Kidney capillary endothelial cell (primary cell): ENCODE measurements at regions not wholly inside any gene's neighbourhood (a gene's known extent, or its start where the extent isn't known, plus 50 kb on each side); places are given as distances from the start of the nearest gene placed in this dataset.
"Not testable (repeated sequence)": the region's sequence is repeated elsewhere in the genome, so short reads cannot be mapped to it uniquely, and the experiment has no call there.

Experiments used
- DNase-seq: peaks from one replicate; pipeline ENCODE4 v3.0.0-alpha.2; 2018; ENCODE audit warnings: low spot score

- DNase-seq, result no peak
Observed at GRCh38 chr3:134106580-134106979, 76.9 kb upstream of the SLCO2A1 start.

DNA sequence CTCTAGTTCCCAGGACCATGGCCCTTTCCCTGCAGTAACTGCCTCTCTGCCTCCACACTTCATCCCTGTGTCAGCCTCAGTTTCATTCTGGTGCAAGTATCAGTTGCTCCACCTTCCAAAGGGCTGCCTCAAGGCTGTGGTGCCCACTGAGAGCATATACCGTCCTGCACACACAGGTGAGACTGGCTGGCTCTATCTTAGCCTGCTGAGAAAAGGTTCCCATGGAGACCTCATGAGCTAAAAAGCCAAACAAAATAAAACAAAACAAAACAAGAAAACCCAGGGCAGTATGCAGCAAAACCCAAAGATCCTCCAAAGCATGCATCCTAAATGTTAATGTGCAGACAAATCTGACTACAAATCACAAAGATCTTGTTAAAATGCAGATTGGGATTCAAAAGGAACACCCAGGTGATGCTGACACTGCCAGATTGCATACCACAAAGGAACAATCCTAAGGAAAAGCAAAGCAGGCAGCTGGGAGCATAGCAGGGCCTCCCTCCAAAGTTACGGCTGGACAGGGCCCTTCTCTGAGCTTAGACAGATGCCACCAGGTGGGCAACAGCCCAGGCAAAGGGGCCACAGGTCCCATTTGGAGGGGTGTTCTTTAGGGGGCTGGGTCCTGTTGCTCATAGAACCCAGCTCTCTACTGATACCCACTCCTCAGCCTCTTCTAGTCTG, 76.3 kb upstream of the SLCO2A1 start:
- no peak for DNase-seq

DNA sequence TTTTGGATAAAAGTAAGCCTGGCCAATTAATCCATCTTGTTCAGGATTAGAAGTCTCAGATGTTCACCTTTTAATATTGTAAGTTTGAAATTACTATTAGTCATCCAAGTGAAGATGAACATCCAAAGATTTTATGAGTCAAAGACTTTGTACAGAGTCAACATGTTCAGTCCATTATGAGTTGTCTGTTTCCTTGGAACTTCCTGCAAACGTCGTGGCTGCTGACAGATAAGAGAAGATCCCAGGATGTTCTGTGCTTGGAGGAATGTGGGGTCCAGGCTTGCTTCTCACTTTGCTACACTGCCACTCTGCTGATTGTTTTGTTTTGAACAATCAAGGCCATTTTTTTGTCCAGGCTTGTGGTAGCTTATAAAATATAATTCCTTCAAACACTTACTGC, 74.3 kb upstream of the SLCO2A1 start:
- DNase-seq, result peak; percentile 36

- no peak for DNase-seq
Observed at GRCh38 chr3:134103470-134103869, 73.7 kb upstream of the SLCO2A1 start.

DNA sequence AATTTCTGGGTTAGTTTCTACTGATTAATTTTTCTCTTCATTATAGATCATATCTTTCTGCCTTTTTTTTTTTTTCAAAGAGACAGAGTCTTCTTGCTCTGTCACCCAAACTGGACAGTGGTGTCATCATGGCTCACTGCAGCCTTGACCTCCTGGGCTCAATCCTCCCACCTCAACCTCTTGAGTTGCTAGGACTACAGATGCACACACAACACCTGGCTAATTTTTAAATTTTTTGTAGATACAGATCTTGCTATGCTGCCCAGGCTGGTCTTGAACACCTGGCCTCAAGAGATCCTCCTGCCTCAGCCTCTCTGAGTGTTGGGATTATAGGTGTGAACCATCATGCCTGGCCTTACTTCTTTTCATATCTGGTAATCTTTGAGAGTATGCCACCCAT, 73.3 kb upstream of the SLCO2A1 start:
- DNase-seq, result no peak

DNA sequence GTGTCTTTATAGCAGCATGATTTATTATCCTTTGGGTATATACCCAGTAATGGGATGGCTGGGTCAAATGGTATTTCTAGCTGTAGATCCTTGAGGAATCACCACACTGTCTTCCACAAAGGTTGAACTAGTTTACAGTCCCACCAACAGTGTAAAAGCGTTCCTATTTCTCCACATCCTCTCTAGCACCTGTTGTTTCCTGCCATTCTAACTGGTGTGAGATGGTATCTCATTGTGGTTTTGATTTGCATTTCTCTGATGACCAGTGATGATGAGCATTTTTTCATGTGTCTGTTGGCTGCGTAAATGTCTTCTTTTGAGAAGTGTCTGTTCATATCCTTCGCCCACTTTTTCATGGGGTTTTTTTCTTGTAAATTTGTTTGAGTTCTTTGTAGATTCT, 66.5 kb upstream of the SLCO2A1 start:
- DNase-seq, result not testable (repeated sequence)

DNA sequence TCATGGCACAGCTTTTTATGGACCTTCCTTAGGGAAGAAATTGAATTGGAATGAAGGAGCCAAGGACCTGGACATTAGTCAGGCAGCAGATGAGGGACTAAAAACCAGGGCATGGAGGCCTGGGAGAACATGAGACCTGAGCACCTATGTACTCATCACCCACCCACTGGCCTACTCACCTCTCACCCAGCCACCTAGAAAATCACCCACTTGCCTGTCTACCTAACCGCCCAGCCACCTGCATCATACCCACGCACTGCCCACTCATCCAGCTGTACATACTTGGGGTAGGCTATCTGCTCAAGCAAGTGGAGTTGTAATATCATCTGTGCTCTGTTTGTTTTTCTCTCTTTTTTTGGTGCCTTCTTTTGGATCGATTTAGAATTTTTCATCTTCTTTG, 65.3 kb upstream of the SLCO2A1 start:
- DNase-seq, result no peak

GRCh38 chr3:134094491-134094890, 64.8 kb upstream of the SLCO2A1 start:
- DNase-seq, result no peak

DNA sequence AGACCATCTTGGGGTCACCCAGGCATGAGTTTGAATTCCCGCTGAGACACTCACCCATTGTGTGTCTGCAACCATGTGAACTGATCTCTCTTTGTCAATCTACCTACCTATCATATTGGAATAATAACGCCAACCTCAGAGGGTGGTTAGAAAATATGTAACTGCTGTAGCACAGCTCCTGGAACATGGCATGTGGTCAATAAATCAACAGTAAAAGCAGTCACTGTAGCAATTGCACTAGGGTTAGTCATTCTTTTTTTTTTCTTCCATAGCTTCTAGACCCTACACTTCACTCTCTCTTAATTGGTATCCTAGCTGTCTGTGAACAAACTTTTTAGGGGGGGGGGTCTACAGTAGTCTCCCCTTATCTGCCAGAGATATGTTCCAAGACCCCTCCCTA, 64.2 kb upstream of the SLCO2A1 start:
- DNase-seq, result no peak

DNA sequence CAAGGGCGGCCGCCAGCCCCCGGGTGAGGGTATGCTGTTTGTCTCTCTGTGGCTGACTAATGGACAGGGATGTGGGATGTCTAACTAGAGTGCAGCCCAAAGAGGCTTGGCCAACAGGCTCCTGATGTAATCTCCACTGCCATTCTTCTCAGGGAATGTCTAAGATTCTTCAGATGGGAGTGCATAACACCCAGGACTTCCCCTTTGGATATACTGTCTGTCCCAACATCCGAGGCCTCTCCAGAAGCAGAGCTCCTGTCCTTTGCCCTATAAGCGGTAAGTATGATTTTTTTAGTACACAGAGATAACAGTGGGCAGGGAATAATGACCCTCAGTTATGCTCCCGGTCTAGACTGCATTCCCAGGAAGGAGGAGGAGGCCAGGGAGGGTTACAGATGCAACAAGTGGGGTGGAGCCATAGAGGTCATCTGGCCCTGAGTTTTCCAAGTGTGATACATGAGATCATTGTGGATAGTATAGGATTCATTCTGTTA, 62.5 kb upstream of the SLCO2A1 start:
- no peak for DNase-seq

DNA sequence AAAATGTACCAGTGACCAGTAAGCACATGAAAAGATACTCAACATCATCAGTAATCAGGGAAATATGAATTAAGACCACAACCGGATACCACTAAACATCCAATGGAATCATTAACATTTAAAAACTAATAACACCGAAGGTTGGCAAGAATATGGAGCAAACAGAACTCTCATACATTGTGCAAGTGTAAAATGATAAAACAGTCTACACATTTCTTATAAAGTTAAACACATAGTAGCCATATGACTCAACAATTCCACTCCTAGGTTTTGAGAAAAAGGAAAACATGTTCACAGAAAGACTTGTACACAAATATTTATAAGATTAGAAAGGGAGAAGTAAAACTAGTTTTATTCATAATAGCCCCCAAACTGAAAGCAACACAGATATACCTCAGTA, 60.3 kb upstream of the SLCO2A1 start:
- DNase-seq, result no peak

- no peak for DNase-seq
Observed at GRCh38 chr3:134087060-134087974, 57.6 kb upstream of the SLCO2A1 start.

DNA sequence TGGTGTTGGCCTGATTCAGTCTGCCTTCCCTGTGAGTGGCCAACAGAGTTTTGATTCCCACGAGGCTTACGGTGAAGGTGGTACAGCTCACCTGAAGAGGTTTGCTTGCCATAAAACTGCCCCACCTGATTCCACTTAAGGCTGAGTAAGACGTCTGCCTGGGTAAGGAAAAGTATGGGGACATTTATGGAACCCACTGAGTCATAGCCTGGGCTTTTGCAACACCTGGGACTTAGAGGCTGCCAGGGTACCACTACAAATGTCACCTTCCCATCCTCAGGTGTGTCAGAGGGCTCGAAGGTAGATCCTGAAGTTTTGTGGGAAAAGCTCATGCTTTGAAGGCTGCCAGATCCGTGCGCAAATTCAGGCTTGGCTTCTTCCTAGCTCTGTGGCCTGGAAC, 56.9 kb upstream of the SLCO2A1 start:
- DNase-seq, result no peak

- DNase-seq, result no peak
Observed at GRCh38 chr3:134085034-134085775, 55.5 kb upstream of the SLCO2A1 start.

- no peak for DNase-seq
Observed at GRCh38 chr3:134084242-134084950, 54.7 kb upstream of the SLCO2A1 start.

DNA sequence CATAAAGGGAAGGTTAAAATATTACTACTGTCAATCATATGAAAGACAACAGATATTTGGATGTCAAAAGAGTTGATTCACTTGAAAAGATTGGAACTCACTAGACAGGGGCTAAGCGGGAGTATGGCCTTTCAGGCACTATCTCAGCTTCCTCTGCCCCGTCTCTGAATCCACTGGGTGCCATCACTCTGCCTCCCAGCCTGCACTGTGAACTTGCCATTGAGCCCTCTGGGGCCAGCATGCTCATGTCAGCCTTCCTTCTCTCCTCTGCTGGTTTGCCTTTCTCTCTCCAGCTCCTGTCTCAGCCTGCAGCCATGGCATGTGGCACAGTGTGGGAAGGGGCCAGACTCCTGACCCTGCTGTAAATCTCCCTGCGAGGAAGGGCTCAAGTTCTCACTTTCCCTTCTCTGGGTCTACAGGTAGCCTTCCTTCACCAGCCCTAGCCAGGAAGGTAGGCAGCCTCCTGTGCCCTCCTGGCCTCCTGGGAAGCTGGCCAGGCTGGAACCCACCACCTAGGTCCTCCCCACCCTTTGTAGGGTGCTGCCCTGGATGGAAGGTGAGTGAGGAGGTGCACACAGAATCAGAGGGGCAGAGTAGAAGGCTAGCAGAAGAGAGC, 54.0 kb upstream of the SLCO2A1 start:
- DNase-seq, result no peak

DNA sequence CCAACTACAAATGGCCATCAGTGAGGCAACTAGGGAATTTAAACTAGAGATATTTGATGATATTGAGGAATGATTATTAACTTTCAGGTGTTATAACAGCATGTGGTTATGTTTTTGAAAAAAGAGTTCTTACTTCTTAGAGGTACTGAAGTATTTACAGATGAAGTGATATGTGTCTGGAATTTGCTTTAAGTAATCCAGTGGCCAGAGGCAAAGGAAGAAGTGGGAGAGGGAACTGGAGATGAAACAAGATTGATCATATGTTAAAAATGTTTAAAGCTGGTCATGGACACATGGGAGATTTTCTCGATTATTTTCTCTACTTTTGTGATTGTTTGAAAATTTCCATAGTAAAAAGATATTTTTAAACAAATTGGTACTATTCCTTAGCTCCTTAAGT, 53.3 kb upstream of the SLCO2A1 start:
- DNase-seq, result no peak

DNA sequence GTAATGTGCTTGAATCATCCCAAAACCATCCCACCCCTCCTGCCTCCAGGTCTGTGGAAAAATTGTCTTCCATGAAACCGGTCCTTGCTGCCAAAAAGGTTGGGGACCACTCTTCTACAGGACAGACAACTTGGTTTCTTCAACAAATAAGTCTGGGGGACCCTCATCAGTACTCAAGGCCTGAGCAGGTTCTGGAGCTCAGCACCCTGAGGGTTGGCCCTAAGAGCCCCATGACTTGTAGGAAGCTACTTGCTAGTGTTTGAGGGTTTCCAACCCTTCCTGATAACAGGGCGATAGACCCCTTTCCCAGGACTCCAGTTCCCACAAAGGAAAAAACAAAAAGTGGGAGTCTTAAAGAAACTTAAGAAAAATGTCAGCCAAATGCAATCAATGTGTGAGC, 52.9 kb upstream of the SLCO2A1 start:
- DNase-seq, result no peak

DNA sequence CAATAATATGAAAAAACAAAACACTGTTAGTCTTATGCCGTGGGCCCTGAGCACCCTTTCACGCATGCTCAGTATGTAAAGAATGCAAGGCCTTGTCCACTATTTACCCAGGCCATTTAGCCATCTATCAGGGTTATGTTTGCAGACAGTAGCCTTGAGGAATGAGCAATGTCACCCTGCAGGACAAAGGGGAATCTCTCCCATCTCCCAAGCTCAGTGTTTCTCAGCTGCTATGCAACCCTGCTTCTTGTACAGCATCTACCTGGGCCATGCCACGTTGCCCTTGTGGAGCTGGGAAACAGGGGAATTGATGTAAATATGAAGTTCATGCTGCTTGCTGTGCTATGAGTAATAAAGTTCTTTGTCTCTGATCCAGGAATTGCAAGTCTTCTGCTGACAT, 51.5 kb upstream of the SLCO2A1 start:
- DNase-seq, result no peak

DNA sequence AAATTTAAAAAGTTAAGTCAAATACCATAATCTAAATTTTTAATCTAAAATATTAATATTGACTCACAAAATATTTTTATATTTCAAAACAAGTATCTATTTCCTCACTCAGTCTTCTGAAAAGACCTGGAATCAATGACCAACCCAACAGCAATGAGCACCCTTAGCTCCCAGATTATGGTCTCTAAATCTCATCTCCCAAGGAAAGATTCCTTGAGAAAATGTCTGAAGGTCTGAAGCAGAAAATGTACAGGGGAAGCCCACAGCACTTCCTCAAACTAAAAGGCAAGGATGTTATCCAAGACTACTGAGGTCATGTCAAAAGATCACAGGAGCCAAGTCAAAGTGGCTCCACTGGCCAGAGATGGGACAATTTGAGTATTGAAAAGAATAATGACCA, 51.0 kb upstream of the SLCO2A1 start:
- no peak for DNase-seq

GRCh38 chr3:134079761-134080160, 50.0 kb upstream of the SLCO2A1 start:
- DNase-seq, result no peak
